NOMO-1 treated with dmso at 0.1 percent for 144 hours (cell line): ENCODE measurements at regions not wholly inside any gene's neighbourhood (a gene's known extent, or its start where the extent isn't known, plus 50 kb on each side); places are given as distances from the start of the nearest gene placed in this dataset.
"Not testable (repeated sequence)": the region's sequence is repeated elsewhere in the genome, so short reads cannot be mapped to it uniquely, and the experiment has no call there.

Experiments used
- DNase-seq: peaks from one replicate; lab custom pipeline; 2025; ENCODE audit not compliant: unreplicated experiment; lab: John Stamatoyannopoulos, UW

DNA sequence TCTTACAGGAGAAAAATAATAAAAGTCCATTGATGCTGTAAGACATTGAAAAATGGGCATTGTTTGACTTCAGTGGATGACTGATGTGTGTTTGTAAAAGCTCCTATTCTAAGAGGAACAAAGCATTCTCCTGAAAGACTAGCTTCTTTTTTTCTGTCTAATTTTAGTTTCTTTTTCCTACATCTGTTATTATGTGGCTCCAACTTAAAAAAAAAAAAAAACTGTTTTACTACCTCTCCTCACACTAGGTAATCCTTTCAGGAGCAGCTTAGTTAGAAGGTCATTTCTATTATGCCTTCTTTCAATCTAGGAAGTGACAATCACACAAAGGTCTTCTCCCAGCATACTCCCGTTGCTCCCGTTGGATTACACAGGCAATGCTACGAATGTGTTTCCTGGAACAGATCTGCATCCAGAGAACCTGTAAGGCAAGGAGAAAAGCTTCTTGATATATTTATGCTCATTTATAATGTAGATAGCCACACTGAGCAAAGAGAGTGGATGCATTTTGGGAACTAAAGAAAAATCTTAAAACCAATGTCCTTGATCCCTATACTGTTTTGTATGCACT is 595.1 kb upstream of the CCDC179 start:
- DNase-seq = no peak

DNA sequence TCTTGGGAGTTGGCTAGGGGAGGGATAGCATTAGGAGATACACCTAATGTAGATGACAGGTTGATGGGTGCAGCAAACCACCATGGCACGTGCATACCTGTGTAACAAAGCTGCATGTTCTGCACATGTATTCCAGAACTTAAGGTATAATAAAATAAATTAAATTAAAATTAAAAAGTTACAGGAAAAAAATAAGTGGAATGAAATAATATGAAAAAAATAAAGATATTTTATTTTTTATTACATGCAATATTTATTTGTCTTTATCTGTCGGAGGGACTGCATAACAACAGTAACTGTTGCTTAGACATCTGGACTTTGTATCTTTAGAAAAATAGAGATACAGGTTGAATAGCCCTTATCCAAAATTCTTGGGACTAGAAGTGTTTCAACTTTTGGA is 597.4 kb upstream of the CCDC179 start:
- no peak for DNase-seq

DNA sequence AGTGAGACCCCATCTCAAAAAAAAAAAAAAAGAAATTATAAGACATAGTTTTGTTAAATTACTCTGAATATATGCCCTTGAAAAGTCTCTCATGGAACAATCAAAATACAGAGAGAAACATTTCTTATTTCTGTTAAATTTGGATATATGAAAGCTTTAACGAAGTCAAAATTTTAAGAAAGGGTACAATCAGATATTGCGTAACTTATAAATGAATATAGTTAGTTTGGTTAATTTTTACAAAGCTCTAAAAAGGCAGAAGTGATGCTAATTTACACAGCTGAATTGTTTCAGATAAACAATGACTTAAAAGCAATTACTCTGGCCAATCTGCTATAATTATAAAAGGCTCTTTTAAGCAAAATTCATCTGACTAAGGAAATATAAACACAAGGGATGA is 611.6 kb upstream of the CCDC179 start:
- no peak for DNase-seq

DNA sequence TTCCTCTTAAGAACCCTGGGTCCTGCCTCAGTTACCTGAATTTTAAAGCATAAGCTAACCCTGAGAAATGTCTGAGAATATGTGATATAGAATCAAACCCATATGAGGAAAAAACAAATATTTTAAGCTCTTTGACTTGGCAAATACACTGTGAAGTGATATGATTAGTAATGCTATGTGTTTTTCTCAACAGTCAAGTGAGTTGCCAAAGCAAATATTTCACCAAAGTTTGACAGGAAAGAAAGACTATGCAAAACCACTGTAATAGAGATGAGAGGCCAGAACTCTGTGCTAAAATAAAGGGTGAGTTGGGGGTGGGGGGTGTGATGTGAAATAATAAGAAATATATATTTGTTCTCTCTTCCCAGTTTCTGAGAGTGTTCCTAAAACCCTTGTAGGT is 613.5 kb upstream of the CCDC179 start:
- DNase-seq = no peak

DNA sequence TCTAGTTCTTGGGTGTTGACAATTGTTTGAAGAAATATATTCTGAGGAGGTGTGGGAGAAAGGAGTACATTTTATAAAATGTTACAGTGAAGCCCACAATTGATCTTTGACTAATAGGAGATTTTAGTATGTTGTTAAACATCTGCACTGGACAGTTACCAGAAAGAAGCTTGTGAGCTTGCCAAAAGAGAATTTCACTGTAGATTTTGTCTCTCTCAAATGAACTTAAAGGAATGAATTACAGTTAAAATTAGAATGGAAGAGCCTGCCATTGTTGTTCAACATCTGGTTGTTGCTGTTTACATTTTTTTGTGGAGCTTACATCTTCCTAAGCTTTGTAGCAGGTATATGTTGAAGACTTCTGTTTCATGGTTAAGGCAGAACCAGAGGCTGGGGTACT is 620.5 kb upstream of the CCDC179 start:
- DNase-seq = no peak

DNA sequence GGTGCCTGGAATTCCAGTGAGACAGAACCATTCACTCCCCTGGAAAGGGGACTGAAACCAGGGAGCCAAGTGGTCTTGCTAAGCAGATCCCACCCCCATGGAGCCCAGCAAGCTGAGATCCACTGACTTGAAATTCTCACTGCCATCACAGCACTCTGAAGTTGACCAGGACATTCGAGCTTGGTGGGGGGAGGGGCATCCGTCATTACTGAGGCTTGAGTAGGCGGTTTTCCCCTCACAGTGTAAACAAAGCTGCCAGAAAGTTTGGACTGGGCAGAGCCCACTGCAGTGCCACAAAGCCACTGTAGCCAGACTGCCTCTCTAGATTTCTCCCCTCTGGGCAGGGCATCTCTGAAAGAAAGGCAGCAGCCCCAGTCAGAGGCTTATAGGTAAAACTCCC is 623.9 kb upstream of the CCDC179 start:
- DNase-seq = not testable (repeated sequence)

DNA sequence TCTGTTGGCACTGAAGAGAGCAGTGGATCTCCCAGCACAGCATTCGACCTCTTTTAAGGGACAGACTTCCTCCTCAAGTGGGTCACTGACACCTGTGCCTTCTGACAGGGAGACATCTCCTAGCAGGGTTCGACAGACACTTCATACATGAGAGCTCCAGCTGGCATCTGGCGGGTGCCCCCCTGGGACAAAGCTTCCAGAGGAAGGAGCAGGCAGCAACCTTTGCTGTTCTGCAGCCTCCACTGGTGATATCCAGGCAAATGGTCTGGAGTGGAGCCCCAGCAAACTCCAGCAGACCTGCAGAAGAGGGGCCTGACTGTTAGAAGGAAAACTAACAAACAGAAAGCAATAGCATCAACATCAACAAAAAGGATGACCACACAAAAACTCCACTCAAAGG is 624.3 kb upstream of the CCDC179 start:
- not testable (repeated sequence) for DNase-seq

DNA sequence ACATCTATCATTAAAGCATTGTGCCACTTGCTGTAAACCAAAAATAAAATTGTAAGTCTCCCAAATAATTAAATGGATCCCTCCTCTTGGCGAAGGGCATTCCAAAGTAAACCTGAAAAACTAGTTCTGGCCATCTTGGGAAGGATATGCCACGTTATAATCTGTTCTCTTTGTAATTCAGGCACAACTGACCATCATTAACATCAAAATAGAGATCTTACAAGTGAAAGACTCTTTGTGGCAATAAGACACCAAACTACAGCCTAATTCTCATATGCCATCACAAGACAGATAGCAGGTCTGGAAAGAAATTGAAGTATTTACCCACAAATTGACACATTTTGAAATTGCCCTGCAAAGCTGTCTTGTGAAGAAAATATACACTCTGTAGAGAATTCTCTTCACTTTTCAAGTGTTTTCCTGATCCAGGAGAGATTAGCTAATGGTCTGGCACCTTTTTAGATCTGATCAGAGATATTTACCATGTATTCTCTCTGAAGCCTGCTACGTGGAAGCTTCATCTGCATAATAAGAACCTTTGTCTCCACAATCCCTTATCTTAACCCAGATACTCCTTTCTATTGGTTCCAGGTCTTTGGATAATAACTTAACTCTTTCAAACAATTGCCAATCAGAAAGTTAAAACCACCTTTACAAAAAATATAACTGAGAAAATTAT is 630.4 kb upstream of the CCDC179 start:
- DNase-seq = no peak

DNA sequence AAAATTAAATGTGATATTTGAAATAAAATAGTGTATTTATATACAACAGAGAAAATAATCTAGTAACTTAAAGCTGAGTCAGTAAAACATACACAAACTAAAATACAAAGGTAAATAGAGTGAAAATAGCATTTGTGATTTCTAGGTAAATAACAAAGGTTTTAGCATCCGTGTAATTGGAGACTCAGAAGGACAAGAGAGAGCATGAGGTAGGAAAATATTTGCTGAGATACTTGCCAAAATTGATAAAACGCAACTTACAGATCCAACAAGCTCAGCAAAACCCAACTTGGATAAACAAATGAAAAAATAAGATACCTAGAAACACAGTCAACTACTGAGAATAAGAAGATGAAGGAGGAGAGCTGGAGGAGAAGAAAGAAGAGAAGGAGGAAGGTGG is 634.7 kb upstream of the CCDC179 start:
- DNase-seq = no peak

DNA sequence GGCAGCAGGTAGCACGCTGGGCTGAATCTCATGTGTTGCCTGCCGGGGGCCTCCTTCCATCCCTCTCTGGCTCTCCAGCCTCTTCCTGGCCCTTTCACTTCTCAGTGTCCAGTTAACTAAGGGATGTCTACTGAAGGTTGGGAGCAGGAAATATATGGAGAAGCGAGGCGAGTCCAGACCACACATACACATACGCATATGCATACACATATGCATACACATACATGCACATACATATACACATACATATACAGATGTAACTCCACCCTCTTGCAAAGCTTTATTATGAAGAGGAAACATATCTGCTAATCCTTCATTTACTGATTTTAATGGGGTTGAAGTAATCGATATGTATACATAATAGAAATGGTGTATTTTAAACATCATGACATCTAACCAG is 636.1 kb upstream of the CCDC179 start:
- DNase-seq = no peak

DNA sequence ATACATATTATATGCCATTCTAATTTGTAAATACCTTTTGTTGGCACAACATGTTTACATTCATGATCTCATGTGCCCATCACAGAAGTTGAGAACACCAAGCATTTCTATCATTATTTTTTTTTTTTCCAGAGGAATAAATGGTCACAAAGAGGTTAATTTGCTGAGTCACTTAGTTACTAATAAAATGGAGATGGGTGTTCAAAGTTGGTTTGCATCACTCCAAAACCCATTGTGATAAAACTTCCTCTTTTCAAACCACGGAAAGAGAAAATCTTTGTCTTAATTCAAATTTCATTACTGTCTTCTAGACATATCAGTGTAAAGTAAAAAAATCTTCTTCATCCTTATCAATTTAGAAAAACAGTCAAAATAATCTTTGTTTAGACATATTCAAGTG is 636.8 kb upstream of the CCDC179 start:
- DNase-seq = no peak

DNA sequence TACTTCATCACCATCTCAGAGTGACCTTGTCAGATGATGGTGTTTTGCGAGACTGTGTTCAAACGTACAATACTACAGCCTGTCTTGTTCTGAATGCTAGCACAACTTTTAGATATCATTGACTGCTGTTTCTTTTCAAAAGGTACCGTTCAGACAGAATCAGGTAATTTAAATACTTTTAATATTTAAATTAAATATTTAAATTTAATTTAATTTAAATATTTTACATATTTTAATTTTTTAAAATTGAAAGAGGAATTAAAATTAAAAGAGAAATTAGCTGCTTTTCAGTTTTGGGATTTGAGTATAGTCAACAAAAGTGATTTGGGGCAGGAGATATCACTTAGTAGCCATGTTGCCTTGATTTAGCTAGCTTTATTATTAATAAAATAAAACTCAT is 642.1 kb upstream of the CCDC179 start:
- no peak for DNase-seq

DNA sequence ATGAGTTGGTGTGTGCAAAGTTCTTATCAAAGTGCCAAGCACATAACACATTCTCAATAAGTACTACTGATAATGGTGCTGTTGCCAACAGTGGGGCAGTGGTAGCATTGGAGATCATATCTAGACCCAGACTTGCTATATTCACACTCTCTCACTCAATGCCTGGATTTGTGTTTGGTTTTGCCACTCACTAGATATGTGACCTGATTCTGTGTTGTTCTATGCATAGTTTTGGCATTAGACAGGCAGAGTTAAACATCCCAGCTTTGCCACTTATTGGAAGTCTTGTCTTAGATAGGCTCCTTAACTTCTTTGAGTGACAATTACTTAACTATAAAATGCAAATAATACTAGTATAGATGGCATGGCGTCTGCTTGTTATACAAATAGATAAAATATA is 642.6 kb upstream of the CCDC179 start:
- DNase-seq = no peak

DNA sequence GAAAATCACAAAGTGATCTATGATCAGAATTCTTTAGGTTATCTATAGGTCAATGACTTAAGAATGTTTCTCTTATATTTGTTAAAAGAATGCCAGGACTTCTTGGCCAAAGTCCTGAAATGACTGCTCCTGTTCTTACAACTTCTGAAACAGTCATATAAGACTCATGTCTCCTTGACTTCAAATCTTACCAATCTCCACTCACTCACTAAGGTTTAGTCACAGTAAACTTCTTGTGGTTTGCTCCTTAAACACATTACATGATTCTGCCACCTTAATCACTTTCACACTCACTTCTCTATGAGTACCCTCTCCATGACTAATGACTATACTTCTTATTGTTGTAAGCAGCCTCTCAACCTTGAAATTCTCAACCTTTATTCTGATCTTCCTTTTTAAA is 648.7 kb upstream of the CCDC179 start:
- DNase-seq = no peak

DNA sequence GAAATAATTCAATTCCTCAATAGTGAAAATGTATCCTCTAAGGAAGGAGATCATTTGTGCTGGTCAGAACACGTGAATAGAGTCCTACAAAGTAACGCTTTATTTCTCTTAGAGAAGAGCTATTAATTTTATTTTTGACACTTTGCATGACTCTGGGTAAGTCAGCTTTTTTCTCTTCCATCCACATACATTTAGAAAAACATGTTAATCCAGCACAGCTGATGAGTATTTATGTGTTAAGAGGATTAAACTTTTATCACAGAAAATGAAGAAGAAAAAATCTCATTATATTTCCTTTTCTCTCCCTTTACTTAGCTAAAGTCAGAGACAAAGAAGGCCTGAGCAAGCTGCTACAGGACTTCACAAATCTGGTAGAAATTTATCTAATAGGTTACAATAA is 649.5 kb upstream of the CCDC179 start:
- DNase-seq = no peak

DNA sequence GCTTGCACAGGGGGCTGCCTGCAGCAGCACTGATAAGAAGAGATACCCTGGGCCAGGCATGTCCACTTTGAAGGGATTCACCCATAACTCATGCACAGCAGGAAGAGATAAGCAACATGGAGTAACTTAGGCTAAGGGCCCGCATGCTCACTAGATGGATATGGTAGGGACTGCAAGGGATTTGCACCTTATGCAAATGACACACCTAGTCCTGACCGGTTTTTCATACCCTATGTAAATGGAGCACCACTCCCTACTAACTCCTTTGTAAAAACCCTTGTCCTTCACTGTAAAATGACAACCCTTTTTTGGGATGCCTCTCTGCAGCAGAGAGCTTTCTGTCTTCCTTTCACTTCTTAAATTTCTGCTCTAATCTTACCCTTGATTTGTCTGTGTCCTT is 658.9 kb upstream of the CCDC179 start:
- no peak for DNase-seq

DNA sequence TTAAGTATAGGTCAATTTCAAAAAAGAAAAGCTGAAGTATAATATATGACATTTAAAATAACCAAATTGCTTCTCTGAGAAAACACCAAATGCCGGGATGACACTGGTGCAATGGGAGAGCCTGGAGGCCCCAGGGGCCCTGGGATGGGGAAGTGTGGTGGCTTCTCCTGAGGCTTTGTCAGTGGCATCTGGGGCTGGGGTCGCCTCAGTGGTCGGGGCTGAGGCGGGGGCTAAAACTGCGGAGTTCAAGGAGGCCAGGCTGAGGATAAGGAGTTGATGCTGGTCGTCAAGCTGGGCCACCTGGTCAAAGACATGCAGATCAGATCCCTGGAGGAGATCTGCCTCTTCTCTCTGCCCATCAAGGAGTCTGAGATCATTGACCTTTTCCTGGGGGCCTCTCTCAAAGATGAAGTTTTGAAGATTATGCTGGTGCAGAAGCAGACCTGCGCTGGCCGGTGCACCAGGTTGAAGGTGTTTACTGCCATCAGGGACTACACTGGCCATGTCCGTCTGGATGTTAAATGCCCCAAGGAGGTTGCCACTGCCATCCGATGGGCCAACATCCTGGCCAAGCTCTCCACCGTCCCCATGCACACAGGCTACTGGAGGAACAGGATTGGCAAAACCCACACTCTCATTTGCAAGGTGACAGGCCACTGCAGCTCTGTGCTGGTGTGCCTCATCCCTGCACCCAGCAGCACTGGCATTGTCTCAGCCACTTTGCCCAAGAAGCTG is 660.1 kb upstream of the CCDC179 start:
- no peak for DNase-seq

DNA sequence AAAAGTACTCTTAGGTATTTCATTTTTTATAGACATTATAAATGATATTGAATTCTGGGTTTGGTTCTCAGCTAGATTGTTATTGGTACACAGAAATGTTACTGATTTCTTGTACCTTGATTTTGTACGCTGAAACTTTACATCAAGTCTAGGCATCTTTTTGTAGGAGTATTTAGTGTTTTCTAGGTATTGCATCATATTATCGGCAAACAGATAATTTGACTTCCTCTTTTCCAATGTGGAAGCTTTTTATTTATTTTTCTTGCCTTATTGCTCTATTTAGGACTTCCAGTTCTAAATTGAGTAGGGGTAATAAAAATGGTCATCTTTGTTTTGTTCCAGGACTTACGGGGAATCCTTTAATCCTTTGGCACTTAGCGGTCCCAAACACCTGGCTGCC is 676.6 kb upstream of the CCDC179 start:
- no peak for DNase-seq

DNA sequence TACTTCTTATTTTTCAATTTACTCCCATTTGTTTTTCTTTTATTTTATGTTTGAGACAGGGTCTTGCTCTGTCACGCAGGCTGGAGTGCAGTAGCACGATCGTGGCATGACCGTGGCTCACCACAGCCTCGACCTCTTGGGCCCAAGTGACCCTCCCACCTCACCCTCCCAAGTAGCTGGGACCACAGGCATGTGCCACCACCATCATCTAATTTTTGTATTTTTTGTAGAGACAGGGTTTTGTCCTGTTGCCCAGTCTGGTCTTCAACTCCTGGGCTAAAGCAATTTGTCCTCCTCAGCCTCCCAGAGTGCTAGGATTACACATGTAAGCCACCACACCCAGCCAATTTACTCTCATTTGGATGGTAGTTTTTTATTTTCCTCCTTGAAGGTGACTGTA is 679.3 kb upstream of the CCDC179 start:
- no peak for DNase-seq

DNA sequence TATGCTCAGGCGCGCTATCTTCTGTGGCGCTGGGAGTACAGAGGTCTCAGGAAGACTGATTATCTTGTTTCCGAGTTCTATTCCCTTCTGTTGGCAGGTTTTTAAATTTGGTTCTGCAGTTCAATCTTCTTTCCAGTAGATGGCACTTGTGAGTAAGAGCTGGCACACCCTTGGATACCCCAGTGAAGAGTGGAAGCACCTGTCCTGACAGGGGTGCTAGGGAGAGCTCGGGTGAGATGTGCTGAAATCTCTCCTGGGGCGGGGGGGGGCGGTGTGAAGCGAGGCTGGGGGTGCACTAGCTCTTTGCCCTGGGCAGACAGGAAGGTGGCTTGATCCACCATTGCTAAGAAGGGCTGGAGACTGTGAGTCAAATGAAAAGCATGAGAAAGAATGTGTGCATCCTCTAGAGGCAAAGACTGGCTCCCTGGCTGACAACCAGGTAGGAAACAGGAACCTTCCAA is 679.9 kb upstream of the CCDC179 start:
- no peak for DNase-seq

DNA sequence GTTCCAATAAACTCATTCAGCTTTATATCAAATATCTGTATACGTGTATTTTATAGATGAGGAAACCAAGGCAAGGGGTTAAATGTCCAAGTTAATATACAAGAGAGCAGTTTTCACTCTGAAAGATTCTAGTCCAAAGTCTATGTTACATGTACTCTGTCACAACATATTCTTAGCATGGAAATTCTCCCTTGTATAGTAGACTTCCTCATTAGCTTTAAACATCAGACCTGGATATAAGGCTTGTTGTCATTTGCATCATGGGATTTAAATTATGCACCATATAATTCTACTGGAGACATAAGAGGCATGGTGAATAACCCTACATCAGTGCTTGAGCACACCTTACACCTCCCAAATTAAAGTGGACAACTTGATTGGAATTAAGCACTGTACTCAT is 681.9 kb upstream of the CCDC179 start:
- DNase-seq = no peak

DNA sequence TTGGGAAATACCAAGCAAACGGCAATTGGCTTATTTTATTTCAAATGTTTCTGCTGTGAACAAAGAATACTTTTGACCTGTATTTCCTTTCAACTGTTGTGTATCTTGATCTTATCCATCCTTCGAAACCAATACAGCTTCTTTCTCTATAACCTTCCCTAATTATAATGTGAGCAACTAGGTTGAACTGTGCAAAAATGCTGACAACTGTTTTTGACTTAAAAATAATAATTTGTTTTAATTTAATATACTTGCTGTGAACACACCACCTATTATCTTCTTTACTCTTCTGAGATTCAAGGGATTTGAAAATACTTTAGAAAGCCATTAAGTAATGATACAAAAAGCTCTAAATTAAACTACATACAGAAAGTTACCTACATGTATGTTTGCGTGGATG is 682.5 kb upstream of the CCDC179 start:
- DNase-seq = no peak
